HCT116 (cell line): ENCODE measurements at regions not wholly inside any gene's neighbourhood (a gene's known extent, or its start where the extent isn't known, plus 50 kb on each side); places are given as distances from the start of the nearest gene placed in this dataset.

ENCODE experiments used
- EZH2 ChIP-seq: fragments of 200-600 bp; sonication (generic); IDR thresholded peaks from 2 replicates; pipeline ENCODE4 v1.6.1; 2017; ENCODE audit warnings: antibody characterized with exemption, mixed run types
- EZH2phosphoT487 ChIP-seq: fragments of 200-600 bp; IDR thresholded peaks from 2 replicates; pipeline ENCODE4 v1.6.1; 2018; ENCODE audit warnings: antibody characterized with exemption, borderline replicate concordance
- FOSL1 ChIP-seq: IDR thresholded peaks from 2 replicates; pipeline ENCODE4 v1.6.1; 2012; ENCODE audit warnings: low read depth
- POLR2A ChIP-seq: IDR thresholded peaks from 2 replicates; pipeline ENCODE4 v1.7.0; 2011; ENCODE audit warnings: borderline replicate concordance; ENCODE audit not compliant: insufficient read depth, insufficient read length; ENCODE audit errors: extremely low read depth
- POLR2AphosphoS5 ChIP-seq: IDR thresholded peaks from 2 replicates; pipeline ENCODE4 v1.6.1; 2011; ENCODE audit warnings: mild to moderate bottlenecking, low read depth, low read length, moderate library complexity
- TCF7L2 ChIP-seq: IDR thresholded peaks from 2 replicates; pipeline ENCODE4 v1.7.0; 2011; ENCODE audit warnings: borderline replicate concordance, inconsistent platforms; ENCODE audit not compliant: insufficient read depth, insufficient read length; ENCODE audit errors: extremely low read depth
- YY1 ChIP-seq: IDR thresholded peaks from 2 replicates; pipeline ENCODE4 v1.6.1; 2011; ENCODE audit warnings: low read length, low read depth, moderate library complexity, mild to moderate bottlenecking; ENCODE audit not compliant: insufficient replicate concordance; ENCODE audit errors: extremely low read depth
- ZNF274 ChIP-seq: fragments of 200-500 bp; sonication (Bioruptor generic); IDR thresholded peaks from 2 replicates; pipeline ENCODE4 v1.6.1; 2014; ENCODE audit warnings: mild to moderate bottlenecking, low read depth, low read length, inconsistent platforms
- TF ChIP-seq, protein P1 (sequence below), 3 experiments: fragments of 200-600 bp in 1 of 3; sonication (generic) in 1 of 3; IDR thresholded peaks in 2 of 3; conservative IDR thresholded peaks in 1 of 3; 2 replicates each; pipeline ENCODE4 v1.5.1; 2012 to 2017; ENCODE audit warnings: low read depth in 2 of 3, low read length in 2 of 3, antibody characterized with exemption in 1 of 3, borderline replicate concordance in 1 of 3, control low read depth in 1 of 3, mild to moderate bottlenecking in 1 of 3, mixed read lengths in 1 of 3, mixed run types in 1 of 3, moderate library complexity in 1 of 3; ENCODE audit not compliant: insufficient read depth in 1 of 3
- TF ChIP-seq, protein P2 (sequence below): IDR thresholded peaks from 2 replicates; pipeline ENCODE4 v1.6.1; 2012; ENCODE audit warnings: low read depth

DNA sequence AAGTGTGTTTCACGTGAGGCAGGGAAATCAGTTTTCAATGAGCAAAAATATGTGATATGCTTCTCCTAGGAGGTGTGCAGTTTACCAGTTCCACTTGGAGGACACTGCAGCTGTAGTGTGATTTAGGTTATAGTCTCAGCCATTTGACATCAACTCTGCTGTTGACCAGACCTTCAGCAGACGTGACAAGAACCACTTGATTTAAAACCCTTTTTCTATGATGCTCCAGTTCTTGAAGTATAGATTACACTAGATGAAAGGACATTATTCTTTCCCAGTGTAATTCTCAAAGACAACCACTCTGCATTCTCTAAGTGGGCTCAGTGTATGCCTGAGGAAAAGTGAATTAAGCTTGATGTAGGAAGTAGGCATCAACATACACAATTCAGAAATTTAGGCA is 480.8 kb downstream of the TBC1D32 start:
- TF ChIP-seq EZH2phosphoT487 (no peak), ZNF274 (no peak), YY1 (no peak), EZH2 (no peak), POLR2AphosphoS5 (no peak), POLR2A (no peak), TCF7L2 (no peak), FOSL1 (no peak)
- TF ChIP-seq, protein P1, sequence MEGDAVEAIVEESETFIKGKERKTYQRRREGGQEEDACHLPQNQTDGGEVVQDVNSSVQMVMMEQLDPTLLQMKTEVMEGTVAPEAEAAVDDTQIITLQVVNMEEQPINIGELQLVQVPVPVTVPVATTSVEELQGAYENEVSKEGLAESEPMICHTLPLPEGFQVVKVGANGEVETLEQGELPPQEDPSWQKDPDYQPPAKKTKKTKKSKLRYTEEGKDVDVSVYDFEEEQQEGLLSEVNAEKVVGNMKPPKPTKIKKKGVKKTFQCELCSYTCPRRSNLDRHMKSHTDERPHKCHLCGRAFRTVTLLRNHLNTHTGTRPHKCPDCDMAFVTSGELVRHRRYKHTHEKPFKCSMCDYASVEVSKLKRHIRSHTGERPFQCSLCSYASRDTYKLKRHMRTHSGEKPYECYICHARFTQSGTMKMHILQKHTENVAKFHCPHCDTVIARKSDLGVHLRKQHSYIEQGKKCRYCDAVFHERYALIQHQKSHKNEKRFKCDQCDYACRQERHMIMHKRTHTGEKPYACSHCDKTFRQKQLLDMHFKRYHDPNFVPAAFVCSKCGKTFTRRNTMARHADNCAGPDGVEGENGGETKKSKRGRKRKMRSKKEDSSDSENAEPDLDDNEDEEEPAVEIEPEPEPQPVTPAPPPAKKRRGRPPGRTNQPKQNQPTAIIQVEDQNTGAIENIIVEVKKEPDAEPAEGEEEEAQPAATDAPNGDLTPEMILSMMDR (IDR thresholded peaks at IDR 0.05 in 2 of 3, conservative IDR thresholded peaks at IDR 0.05 in 1 of 3; ENCODE audit: borderline replicate concordance in 1 of 3, insufficient read depth in 1 of 3, low read depth in 2 of 3, low read length in 2 of 3): no peak
- TF ChIP-seq, protein P2, sequence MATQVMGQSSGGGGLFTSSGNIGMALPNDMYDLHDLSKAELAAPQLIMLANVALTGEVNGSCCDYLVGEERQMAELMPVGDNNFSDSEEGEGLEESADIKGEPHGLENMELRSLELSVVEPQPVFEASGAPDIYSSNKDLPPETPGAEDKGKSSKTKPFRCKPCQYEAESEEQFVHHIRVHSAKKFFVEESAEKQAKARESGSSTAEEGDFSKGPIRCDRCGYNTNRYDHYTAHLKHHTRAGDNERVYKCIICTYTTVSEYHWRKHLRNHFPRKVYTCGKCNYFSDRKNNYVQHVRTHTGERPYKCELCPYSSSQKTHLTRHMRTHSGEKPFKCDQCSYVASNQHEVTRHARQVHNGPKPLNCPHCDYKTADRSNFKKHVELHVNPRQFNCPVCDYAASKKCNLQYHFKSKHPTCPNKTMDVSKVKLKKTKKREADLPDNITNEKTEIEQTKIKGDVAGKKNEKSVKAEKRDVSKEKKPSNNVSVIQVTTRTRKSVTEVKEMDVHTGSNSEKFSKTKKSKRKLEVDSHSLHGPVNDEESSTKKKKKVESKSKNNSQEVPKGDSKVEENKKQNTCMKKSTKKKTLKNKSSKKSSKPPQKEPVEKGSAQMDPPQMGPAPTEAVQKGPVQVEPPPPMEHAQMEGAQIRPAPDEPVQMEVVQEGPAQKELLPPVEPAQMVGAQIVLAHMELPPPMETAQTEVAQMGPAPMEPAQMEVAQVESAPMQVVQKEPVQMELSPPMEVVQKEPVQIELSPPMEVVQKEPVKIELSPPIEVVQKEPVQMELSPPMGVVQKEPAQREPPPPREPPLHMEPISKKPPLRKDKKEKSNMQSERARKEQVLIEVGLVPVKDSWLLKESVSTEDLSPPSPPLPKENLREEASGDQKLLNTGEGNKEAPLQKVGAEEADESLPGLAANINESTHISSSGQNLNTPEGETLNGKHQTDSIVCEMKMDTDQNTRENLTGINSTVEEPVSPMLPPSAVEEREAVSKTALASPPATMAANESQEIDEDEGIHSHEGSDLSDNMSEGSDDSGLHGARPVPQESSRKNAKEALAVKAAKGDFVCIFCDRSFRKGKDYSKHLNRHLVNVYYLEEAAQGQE: no peak
